A673 (cell line): ENCODE measurements at regions not wholly inside any gene's neighbourhood (a gene's known extent, or its start where the extent isn't known, plus 50 kb on each side); places are given as distances from the start of the nearest gene placed in this dataset.

Source experiments
- BruUV-seq: library from RNA; stranded (reverse); fragments of 400-500 nt; replicated peaks from 2 replicates; lab custom pipeline; 2021; lab: Mats Ljungman, UMichigan
- CTCF ChIA-PET: fragments of 300-600 bp; sonication (Branson Sonifier 250); formaldehyde crosslinking; loops from one replicate; lab custom pipeline; 2022; ENCODE audit warnings: antibody characterized with exemption; lab: Charles Lee
- POLR2A ChIA-PET: fragments of 300-600 bp; sonication (Branson Sonifier 250); formaldehyde crosslinking; loops from one replicate; lab custom pipeline; 2022; ENCODE audit warnings: antibody characterized with exemption; ENCODE audit not compliant: low non-redundant PET; lab: Charles Lee
- DNase-seq: peaks from one replicate; pipeline ENCODE4 v3.0.0-alpha.2; 2015; ENCODE audit warnings: low spot score
- H3K27ac ChIP-seq: fragments of 200-600 bp; sonication (generic); 2 replicates; pipeline ENCODE4 v1.5.1; 2016; ENCODE audit warnings: mixed run types, low read depth, mild to moderate bottlenecking, mixed read lengths, antibody characterized with exemption, low read length; ENCODE audit not compliant: poor library complexity, severe bottlenecking
- H3K27me3 ChIP-seq: fragments of 200-600 bp; sonication (generic); replicated peaks from 2 replicates; pipeline ENCODE4 v1.6.1; 2017; ENCODE audit warnings: mixed run types, low read depth, mild to moderate bottlenecking, mixed read lengths, antibody characterized with exemption, low read length; ENCODE audit not compliant: insufficient read depth, poor library complexity
- H3K36me3 ChIP-seq: fragments of 200-600 bp; sonication (generic); 2 replicates; pipeline ENCODE4 v1.6.1; 2016; ENCODE audit warnings: mixed run types, mild to moderate bottlenecking, mixed read lengths, antibody characterized with exemption, low read length; ENCODE audit not compliant: insufficient read depth, poor library complexity, severe bottlenecking
- H3K4me1 ChIP-seq: fragments of 200-600 bp; sonication (generic); 2 replicates; pipeline ENCODE4 v1.6.1; 2017; ENCODE audit warnings: mixed run types, mild to moderate bottlenecking, mixed read lengths, antibody characterized with exemption, low read length; ENCODE audit not compliant: insufficient read depth, poor library complexity, severe bottlenecking
- H3K4me3 ChIP-seq: fragments of 200-600 bp; sonication (generic); 2 replicates; pipeline ENCODE4 v1.5.1; 2016; ENCODE audit warnings: low read depth, mixed run types, mild to moderate bottlenecking, mixed read lengths, low read length; ENCODE audit not compliant: poor library complexity, severe bottlenecking
- H3K9me3 ChIP-seq: fragments of 200-600 bp; sonication (generic); 2 replicates; pipeline ENCODE4 v1.6.1; 2016; ENCODE audit warnings: mixed run types, low read depth, mild to moderate bottlenecking, mixed read lengths, antibody characterized with exemption, low read length; ENCODE audit not compliant: poor library complexity, severe bottlenecking
- CTCF ChIP-seq: fragments of 300-800, 200-600 bp; sonication (generic); conservative IDR thresholded peaks from 2 replicates; pipeline ENCODE4 v1.5.1; 2017; ENCODE audit warnings: low read depth, mild to moderate bottlenecking, antibody characterized with exemption, low read length, moderate library complexity, mixed read lengths
- EZH2 ChIP-seq: fragments of 200-600 bp; sonication (generic); IDR thresholded peaks from 2 replicates; pipeline ENCODE4 v1.6.1; 2017; ENCODE audit warnings: borderline replicate concordance, low read depth, mild to moderate bottlenecking, mixed read lengths, antibody characterized with exemption, low read length; ENCODE audit not compliant: poor library complexity, severe bottlenecking
- intact Hi-C: fragments of 100-400 bp; cut with micrococcal nuclease; formaldehyde crosslinking; loops from one replicate; pipeline ENCODE4 v1.10.0; 2022; ENCODE audit not compliant: unreplicated experiment

GRCh38 chr6:6397842-6398241, 77.4 kb upstream of the F13A1 start:
- no peaks in the 10 kb centered on the region for H3K4me1 ChIP-seq
- no peaks in the 10 kb centered on the region for H3K36me3 ChIP-seq
- no TSS peak for BruUV-seq
- intact Hi-C loops = no loop called here
- TF ChIP-seq CTCF (no peak), EZH2 (no peak)
- H3K9me3 ChIP-seq = no peaks in the 10 kb centered on the region
- no peak overlapping the region for H3K27ac ChIP-seq
- no peak overlapping the region for H3K4me3 ChIP-seq
- POLR2A ChIA-PET = no interaction called here
- no peak for DNase-seq
- no peaks in the 10 kb centered on the region for H3K27me3 ChIP-seq
- CTCF ChIA-PET = no interaction called here

GRCh38 chr6:6399568-6399967, 79.1 kb upstream of the F13A1 start:
- BruUV-seq = no TSS peak
- H3K27me3 ChIP-seq = no peaks in the 10 kb centered on the region
- no peak for DNase-seq
- H3K4me3 ChIP-seq = no peak overlapping the region
- H3K9me3 ChIP-seq = no peaks in the 10 kb centered on the region
- intact Hi-C loops = no loop called here
- no peaks in the 10 kb centered on the region for H3K36me3 ChIP-seq
- CTCF ChIA-PET = no interaction called here
- H3K27ac ChIP-seq = no peak overlapping the region
- POLR2A ChIA-PET = no interaction called here
- H3K4me1 ChIP-seq = no peaks in the 10 kb centered on the region
- TF ChIP-seq CTCF (no peak), EZH2 (no peak)

GRCh38 chr6:6401401-6401800, 80.9 kb upstream of the F13A1 start:
- ChIA-PET CTCF (no interaction called here), POLR2A (no interaction called here)
- intact Hi-C loops = no loop called here
- BruUV-seq = no TSS peak
- H3K4me3 ChIP-seq = no peak overlapping the region
- no peaks in the 10 kb centered on the region for H3K36me3 ChIP-seq
- H3K9me3 ChIP-seq = no peaks in the 10 kb centered on the region
- no peak for TF ChIP-seq EZH2
- no peak for TF ChIP-seq CTCF
- H3K27ac ChIP-seq = no peak overlapping the region
- H3K4me1 ChIP-seq = no peaks in the 10 kb centered on the region
- no peaks in the 10 kb centered on the region for H3K27me3 ChIP-seq
- DNase-seq = no peak
